HG03159 (cell line): ENCODE measurements at regions not wholly inside any gene's neighbourhood (a gene's known extent, or its start where the extent isn't known, plus 50 kb on each side); places are given as distances from the start of the nearest gene placed in this dataset.

Experiments used
- ATAC-seq: cut with Tn5 transposase; IDR thresholded peaks from one replicate; pipeline ENCODE4 v1.9.1; 2021; ENCODE audit warnings: mild to moderate bottlenecking, moderate library complexity; ENCODE audit not compliant: unreplicated experiment

DNA sequence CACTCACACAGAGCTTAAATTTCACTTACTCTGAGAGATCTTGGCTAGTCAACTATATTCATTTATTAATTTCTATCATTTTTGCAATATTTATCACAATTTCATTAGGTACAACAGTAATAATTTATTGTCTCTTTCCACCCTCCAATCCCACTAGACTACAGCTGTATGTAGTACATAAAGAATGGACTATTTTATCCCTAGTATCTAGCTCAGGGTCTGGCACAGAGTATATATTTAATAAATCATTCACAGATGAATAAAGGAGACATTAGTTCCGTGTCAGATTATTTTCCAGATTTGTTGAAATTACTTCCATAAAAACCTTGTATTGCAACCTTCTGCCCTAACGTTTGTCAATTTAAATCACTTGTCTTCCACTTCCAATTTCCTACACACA, 1781.1 kb upstream of the SEL1L start:
- no peak for ATAC-seq

DNA sequence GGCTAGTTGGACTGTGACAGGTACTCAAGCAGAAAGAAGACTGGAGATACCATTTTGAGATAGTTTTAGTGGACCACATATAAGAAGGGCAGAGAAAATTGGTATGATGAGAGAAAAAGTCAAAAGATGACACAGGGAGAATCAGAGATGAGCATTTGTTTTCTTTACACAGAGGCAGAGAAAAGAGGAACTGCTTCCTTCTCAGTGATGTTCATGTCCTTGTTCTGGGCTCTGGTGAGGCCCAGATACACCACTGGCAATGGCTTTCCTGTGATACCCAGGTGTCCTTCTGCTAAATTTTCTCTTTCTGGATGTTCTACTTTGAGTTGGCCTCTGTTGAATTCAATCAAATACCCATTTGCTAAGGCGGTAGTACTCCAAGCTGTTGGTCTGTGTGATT, 1782.7 kb upstream of the SEL1L start:
- ATAC-seq: no peak

DNA sequence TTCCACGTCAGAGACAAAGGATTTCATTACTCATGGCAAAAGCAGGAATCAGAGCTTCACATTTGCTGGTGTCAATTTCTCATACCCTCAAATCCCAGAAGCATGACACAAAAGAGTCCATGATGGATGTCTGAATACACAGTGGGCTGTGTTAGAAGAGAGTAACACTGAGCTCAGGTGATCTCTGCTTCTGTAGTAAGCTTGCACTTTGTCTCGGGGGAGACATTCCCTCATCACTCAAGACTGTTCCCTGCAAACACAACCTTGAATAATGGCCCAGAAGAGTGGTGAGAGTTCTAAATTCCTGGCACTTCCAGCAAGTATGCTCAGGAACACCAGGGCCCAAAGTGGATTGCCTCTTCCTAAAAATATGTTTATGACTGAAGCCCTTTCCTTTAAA, 1787.2 kb upstream of the SEL1L start:
- no peak for ATAC-seq

- ATAC-seq: no peak
Observed at GRCh38 chr14:83331513-83331912, 1797.9 kb upstream of the SEL1L start.

DNA sequence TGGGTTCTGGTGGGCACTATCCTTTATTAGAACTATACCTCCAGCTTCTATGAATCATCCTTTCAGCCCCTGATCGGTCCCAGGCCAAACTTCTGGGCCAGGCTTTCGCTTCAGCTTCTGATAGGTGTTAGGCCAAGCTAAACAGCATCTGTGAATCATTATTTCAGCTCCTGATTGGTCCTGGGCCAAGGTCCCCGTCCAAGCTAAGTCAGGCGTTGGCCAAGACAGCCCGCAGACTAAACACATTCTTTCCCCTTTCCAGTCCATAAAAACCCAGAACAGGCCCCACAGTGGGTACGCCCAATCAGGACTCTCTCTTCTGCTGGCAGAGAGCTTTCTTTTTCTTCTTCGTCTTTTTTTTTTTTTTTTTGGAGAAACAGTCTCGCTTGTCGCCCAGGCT, 1808.9 kb upstream of the SEL1L start:
- no peak for ATAC-seq

DNA sequence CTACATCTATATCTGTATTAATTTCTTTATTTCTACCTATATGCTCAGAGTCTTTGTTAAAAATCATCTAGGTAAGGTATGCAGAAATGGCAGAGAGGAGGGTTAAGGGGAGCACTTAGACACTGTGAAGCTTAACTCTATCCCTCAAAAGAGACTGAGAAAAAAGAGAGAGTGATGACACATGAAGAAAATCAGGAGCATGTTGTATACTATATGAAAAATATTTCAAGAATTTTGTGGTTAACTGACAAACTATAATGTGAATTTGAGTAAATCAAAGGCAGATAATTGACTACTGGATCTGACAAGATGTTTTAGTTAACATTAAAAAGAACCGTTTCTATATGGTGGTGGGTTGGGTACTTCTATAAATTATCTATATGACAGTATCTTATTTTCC, 1814.2 kb upstream of the SEL1L start:
- ATAC-seq: no peak

GRCh38 chr14:83355609-83356008, 1822.0 kb upstream of the SEL1L start:
- ATAC-seq: no peak

DNA sequence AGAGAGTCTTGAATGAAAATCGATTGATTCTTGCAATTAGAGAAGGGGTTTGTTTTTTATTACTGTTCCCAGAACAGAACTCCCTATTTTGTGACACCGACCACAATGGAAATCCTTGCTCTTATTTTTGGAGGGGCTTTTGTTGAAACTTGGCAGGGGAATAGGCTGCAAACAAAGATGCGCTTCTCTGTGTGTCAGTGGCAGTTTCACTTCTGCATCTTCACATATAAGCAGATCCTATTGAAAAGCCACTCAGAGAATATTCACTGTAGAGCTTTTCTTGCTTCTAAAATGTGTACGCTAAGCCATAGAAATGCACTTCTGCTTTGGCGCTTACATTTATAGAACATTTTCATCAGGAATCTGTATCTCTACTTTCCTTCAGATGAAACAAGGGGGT, 1822.4 kb upstream of the SEL1L start:
- no peak for ATAC-seq

DNA sequence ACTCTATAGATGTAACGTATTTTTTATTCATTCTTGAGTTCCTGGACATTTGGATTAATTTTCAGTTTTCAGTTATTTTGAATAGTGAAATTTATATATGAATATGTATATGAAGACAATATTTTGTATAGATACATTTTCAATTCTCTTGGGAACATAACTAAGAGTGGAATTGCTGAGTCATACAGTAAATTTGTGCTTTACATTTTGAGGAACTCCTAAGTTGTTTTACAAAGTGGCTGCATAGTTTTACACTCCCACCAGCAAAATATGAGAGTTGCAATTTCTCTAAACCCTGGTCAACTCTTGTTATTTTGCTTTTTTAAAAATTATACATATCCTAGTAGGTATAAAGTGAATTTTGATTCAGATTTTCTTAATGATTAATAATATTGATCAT, 1838.6 kb upstream of the SEL1L start:
- no peak for ATAC-seq

- no peak for ATAC-seq
Observed at GRCh38 chr14:83379436-83379835, 1845.8 kb upstream of the SEL1L start.

DNA sequence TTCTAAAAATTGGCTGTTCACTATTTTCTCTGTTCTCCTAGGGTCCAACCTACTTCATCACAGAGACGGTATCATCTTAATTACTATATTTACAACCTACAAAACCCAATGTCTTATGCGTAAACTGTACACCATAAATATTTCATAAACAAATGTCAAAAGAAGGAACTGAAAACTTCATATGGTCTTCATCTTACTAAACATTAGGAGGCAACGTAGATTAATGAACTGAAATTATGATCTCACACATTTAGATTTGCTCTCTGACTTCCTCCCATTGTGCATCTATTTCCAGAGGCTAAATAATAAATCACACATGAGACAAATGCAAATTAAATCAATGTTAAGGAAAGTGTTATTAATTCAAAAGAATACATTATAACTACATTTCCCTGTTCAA, 1850.6 kb upstream of the SEL1L start:
- no peak for ATAC-seq

- ATAC-seq: no peak
Observed at GRCh38 chr14:83395321-83395720, 1861.7 kb upstream of the SEL1L start.

DNA sequence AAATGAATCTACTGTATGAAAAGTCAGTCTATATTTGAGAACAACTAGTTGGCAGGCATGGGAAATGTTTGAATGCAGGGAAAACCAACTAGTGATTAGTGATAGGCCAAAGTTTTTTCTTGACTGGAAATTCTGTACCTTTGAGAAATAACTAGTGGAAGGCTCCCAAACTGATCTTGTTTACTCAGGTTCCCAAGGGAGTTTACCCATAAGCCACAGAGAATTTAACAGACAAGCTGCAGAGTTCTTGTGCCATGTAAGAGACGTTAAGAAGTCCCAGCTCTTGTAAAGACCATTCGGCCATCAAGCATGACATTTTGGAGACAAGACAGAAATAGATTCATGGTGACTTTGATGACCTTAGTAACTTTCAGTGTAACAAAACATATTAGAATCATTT, 1882.8 kb upstream of the SEL1L start:
- no peak for ATAC-seq

- ATAC-seq: no peak
Observed at GRCh38 chr14:83419420-83419819, 1885.8 kb upstream of the SEL1L start.

- no peak for ATAC-seq
Observed at GRCh38 chr14:83421711-83422110, 1888.1 kb upstream of the SEL1L start.

DNA sequence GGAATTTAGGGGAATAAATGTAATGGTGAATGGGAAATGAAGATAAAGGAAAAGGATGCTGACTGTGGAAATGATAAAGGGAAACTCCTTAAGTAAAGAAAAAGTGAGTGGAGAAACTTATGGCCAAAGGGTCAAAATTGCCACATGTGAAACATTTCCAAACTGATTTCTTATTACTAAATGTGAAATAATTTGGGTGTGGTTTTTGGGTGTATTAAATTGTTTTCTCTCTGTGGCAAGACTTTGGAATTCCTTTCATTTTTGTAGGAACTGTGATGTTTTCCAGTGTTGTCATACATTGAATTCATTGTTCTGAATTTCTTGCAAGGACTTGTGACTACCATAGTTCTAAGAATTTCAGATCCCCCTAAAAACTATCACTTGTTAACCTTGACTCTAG, 1891.5 kb upstream of the SEL1L start:
- ATAC-seq: no peak

GRCh38 chr14:83425706-83426105, 1892.1 kb upstream of the SEL1L start:
- no peak for ATAC-seq

DNA sequence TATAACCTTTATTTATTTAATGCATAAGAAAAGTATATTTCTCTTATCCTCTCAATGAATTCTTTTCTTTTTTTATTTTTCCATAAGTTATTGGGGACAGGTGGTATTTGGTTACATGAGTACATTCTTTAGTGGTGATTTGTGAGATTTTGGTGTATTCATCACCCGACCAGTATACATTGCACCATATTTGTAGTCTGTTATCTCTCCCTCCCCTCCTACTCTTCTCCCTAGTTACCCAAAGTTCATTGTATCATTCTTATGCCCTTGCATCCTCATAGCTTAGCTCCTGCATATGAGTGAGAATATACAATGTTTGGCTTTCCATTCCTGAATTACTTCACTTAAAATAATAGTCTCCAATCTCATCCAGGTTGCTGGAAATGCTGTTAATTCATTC, 1900.0 kb upstream of the SEL1L start:
- ATAC-seq: no peak

- no peak for ATAC-seq
Observed at GRCh38 chr14:83441801-83442200, 1908.1 kb upstream of the SEL1L start.

DNA sequence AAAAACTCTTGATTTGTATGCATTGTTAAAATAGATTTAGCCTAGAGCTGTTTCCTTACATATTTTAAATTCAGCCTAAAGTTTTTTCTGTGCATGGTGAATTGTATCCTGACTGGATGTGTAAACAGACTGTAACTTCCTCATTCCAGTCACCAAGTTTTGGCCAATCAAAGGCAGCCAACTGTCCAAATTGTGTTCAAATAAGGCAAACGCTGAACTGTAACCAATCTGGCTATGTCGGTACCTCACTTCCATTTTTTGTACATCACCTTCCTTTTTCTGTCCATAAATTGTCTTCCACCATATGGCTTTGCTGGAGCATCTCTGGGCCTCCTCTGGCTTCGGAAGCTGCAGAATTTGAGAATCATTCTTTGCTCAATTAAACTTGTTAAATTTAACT, 1921.9 kb upstream of the SEL1L start:
- ATAC-seq: no peak

DNA sequence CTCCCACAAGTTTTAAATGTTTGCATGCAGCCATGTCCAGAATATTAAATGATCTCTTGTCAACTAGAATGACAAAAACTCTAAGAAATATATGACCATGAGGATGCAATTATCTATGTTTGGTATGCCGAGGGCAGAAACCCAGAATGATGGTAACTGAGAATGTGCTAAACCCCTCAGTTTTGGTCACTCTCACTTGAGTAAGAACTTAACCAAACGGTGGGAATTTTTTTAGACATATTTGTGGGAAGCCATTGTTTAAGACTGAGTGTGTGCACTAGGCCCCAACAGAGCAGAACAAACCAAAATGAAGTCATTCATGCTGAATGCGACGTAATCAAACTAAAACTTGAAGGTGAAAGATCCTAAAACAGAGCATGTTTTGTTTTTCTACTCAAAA, 1927.9 kb upstream of the SEL1L start:
- ATAC-seq: no peak

DNA sequence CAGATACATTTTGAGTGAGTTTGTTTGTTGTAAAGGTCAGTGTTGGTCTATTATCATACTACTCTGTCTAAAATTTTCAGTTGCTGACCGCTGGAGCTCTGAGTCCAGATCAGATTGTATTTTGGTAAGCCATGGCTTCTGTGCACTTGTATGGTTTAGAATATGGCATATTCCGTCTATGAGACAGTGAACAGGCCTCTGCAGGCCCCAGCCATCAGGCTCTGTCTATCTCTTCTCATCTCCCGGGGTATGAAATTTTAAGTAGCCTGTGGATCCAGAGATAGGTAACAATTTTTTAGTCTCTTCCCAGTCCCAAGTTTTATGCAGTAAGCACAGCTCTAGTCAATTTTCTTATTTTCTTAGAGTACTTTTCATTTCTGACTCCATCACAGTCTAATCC, 1929.1 kb upstream of the SEL1L start:
- no peak for ATAC-seq

DNA sequence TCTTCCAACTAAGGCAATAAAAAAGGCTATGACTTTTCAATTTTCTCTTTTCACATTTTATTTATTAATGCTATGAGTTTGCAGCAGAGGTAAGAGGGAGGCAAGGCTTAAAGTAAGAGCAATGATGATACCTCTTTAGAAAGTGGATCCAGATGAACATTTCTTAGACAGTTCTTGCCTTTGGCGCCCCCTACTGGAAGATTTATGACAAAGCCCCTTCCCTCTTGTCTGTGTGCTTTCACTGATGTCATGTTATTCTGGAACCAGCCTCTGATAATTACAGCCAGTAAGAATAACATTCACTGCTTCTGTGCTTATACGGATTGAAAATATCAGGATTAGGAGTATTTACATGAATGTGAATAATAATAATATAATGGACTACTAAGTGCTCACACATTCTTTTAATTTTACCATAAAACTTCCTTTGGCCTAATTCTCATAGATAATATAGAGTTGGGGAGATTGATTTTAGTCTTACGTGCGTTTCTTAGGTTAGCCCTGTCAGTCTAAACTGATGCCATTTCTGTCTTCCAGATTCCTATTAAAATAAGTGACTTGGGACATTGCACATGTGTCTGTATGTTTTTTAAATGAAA, 1929.9 kb upstream of the SEL1L start:
- ATAC-seq: no peak

DNA sequence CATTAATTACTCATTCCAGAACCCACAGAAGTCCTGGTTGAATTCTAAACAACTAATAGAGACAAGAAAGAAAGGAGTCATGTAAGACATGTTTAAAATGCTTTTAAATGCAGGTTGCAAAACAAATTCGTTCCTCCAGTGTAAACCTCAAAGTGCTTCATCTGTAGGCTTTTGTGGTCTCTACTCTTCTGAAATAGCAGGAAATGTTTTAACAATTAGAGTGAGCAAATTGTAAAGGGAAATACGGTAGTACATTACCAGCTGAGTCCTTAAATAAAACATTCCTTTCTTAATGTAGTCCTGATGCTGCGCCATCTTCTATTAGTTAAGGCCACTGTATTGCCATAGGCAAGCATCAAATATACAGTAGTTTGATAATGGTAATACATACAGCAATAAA, 1934.2 kb upstream of the SEL1L start:
- ATAC-seq: no peak
